T47D (cell line): ENCODE measurements at regions not wholly inside any gene's neighbourhood (a gene's known extent, or its start where the extent isn't known, plus 50 kb on each side); places are given as distances from the start of the nearest gene placed in this dataset.

Source experiments
- DNase-seq, 2 experiments: peaks; one replicate each; pipeline versions ENCODE4 v3.0.0 to v3.0.0-alpha.2; 2011 to 2012; ENCODE audit warnings: low read depth in 1 of 2, low spot score in 1 of 2
- JUND ChIP-seq: IDR thresholded peaks from 2 replicates; pipeline ENCODE4 v1.6.1; 2012; ENCODE audit warnings: low read depth
- in situ Hi-C: cut with HindIII; loops from 2 replicates; pipeline ENCODE4 v1.10.0; 2016; ENCODE audit warnings: low sequenced_read_pairs, low pct_unique_long_range_greater_than_20kb

- no peak for DNase-seq
- in situ Hi-C loops: no loop called here
- no peak for TF ChIP-seq JUND
Observed at GRCh38 chr7:13633857-13634256, 355.6 kb downstream of the ETV1 start.

- no peak for TF ChIP-seq JUND
- no peak for DNase-seq
- in situ Hi-C loops: no loop called here
Observed at GRCh38 chr7:13639396-13639795, 350.1 kb downstream of the ETV1 start.

DNA sequence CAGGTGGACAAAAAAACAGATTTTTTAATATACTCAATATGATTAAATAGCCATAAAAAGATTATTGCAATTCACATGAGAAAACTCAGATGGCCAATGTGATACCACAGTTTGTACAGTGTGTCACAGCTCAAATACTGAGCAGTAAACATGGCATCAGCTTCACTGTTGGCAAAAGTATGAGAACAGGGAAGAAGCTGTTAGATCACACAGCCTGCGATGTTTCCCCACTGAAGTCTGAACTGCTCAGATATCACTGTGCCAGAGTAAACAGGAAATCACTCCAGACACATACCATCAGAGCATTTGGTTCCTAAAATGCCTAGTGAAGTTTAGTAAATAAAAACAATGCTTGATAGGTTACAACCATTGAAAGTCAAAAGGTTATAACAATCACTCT, 347.8 kb downstream of the ETV1 start:
- DNase-seq: peak; percentile 7 to 64
- in situ Hi-C loops: no loop called here

DNA sequence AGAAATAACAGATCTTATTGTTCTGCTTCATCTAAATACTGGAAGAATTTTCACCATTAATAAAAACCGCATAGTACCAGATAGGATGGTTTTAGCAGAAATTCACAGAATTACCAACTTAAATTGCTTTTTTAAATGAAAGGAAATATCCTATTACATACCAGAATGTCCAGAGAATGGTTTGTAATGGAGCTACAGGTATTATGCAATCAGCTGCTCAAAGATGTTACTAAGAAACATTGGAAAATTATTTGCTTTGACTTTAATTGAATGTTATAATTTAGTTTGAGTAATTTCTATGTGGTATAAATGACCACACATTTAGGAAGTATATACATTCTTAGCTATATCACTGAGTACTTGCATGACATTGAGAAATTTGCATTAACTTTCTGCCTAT, 338.3 kb downstream of the ETV1 start:
- TF ChIP-seq JUND: no peak
- in situ Hi-C loops: no loop called here
- no peak for DNase-seq

More for the DNA sequence above, 347.8 kb downstream of the ETV1 start:
- TF ChIP-seq JUND: peak; percentile 37; the same call in 1 of the 2 replicates

- in situ Hi-C loops: no loop called here
- DNase-seq: no peak
- no peak for TF ChIP-seq JUND
Observed at GRCh38 chr7:13656330-13656729, 333.1 kb downstream of the ETV1 start.

DNA sequence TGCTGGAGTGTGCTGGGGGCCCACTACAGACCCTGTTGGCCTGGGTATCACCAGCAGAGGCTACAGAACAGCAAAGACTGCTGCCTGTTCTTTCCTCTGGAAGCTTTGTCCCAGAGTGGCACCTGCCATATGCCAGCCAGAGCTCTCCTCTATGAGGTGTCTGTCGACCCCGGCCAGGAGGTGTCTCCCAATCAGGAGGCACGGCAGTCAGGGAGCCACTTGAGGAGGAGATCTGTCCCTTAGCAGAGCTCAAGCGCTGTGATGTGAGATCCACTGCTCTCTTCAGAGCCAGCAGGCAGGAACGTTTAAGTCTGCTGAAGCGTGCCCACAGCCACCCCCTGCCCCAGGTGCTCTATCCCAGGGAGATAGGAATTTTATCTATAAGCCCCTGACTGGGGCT, 316.2 kb downstream of the ETV1 start:
- in situ Hi-C loops: no loop called here

DNA sequence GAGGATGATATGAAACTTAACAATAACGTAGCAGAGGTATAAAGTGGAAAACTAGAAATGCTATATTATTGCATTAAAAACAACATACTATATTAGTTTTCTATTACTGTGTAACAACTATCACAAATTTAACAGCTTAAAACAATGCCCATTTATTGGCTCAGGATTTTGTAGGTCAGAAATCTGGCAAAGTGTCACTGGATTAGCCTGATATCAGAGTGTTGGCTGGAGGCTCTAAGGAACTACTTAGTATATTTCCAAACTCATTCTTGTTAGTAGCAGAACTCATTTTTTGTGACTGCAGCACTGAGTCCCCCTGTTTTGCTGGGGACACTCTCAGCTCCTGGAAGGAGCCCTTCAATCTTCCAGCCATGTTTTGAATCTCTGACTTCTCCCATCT, 306.8 kb downstream of the ETV1 start:
- TF ChIP-seq JUND: no peak
- no peak for DNase-seq
- in situ Hi-C loops: no loop called here

More for the DNA sequence above, 316.2 kb downstream of the ETV1 start:
- no peak for DNase-seq
- no peak for TF ChIP-seq JUND

DNA sequence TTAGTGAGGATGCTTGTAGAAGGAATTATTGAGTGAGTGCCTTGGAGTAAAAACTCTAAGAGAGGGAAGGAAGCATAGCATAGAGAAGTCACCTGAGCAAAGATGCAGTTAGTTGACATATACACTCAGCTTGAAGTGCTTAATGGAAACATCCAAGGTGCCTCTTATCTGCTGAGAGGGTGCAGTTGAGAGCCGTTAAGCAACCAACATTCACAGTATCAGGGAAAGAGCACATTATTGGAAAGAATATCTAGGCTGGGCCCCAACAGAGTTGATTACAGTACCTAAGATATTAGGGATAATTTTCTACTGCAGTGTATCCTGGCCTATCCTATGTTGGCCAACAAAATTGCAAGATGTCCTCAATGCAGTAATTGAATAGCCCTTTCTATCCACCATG, 302.0 kb downstream of the ETV1 start:
- no peak for TF ChIP-seq JUND
- in situ Hi-C loops: no loop called here
- DNase-seq: no peak

DNA sequence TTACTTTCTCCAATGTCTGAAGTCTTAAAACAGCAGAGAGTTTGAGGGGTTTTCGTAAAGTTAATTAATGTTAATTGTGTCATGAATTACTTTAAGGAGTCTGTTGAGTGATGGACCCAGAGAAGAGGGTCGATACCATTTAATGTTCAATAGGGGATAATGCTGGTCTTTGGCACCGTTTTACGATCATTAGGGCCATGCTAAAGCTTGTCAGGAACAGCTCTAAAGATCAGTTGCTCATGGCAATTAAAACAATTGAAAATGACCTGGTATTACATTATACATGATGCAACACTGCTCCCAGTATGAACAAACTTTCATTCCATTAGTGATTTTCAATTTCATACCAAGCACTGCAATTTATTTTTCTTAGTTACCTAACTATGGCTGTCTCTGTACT, 296.9 kb downstream of the ETV1 start:
- no peak for DNase-seq
- in situ Hi-C loops: no loop called here
- no peak for TF ChIP-seq JUND

- in situ Hi-C loops: no loop called here
- TF ChIP-seq JUND: no peak
- DNase-seq: no peak
Observed at GRCh38 chr7:13702251-13702650, 287.2 kb downstream of the ETV1 start.

- in situ Hi-C loops: no loop called here
- peak; percentile 14 to 26 for DNase-seq
Observed at GRCh38 chr7:13708670-13709069, 280.8 kb downstream of the ETV1 start.

DNA sequence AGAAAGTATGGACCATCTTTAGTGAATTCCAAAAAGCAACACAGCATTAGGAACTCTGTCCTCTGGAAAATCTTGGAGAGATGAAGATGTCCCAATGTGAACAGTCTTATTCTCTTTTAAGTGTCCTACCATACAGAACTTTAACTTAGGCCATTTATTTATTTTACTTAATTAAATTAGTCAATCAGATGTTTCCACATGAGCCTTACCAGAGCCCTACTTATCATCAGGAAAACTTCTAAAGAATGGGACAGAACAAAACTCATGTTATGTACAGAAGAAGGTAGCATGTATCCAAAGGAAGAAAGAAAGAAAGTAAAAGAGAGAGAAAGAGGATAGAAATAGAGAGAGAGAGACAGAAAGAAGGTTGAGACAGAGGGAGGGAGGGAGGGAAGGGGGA, 276.4 kb downstream of the ETV1 start:
- DNase-seq: no peak
- in situ Hi-C loops: no loop called here
- TF ChIP-seq JUND: no peak

More at GRCh38 chr7:13708670-13709069, 280.8 kb downstream of the ETV1 start:
- no peak for TF ChIP-seq JUND

GRCh38 chr7:13715534-13715933, 273.9 kb downstream of the ETV1 start:
- in situ Hi-C loops: no loop called here
- DNase-seq: no peak
- TF ChIP-seq JUND: no peak

GRCh38 chr7:13717031-13717430, 272.4 kb downstream of the ETV1 start:
- in situ Hi-C loops: no loop called here
- DNase-seq: no peak
- TF ChIP-seq JUND: no peak
